Activated CD4-positive, alpha-beta T cell treated with anti-CD3 and anti-CD28 coated beads for 4 hours (primary cell): ENCODE measurements at regions not wholly inside any gene's neighbourhood (a gene's known extent, or its start where the extent isn't known, plus 50 kb on each side); places are given as distances from the start of the nearest gene placed in this dataset.

Experiments used
- DNase-seq, 2 donors: peaks; one replicate each; pipeline ENCODE4 v3.0.0-alpha.2; 2020

DNA sequence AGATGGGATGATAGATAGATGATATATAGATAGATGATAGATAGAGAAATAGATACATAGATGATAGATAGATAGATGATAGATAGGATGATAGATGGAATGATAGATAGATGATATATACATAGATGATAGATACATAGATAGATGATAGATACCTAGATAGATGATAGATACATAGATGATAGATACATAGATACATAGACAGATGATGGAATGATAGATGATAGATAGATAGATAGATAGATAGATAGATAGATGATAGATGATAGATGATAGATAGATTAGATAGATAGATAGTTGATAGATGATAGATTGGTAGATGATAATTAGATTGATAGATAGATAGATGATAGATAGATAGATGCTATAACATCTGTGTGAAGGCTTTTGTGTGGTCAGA lies 201.7 kb upstream of the RAB4A start:
- DNase-seq, result no peak

DNA sequence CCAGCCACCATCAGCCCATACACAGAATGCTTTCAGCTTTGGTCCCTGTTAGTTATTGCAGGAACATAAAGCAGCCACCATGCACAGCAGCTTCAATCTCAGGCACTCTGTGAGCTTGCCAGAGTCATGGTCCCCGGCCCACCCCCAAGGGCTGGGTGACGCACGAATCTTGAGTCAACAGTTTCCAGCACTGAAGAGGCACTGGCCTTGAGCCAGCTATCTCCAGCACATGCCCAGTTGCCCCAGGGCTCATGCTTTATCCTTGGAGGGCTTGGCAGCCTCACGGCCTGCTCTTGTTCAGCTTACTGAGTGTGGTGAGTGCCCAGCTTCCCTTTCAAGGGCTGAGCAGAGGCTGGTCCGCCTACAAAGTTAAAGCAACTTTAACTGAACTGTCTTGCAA lies 200.7 kb upstream of the RAB4A start:
- DNase-seq, result no peak

DNA sequence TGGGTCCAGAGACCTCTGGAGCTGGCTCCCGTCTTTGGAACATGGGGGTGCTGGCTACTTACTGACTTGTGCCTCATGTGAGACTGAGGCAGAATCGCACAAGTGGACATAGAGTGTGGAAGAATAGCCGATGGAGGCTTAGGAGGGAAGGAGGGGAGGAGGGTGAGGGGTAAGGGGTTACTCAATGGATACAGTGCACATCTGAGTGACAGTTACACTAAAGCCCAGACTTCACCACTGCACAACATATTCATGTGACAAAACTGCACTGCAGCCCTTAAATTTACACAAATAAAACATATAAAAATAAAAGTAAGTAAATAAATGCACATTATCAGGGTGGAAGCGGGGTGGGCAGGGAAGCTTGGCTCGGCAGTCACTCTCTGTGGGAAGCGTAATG lies 197.7 kb upstream of the RAB4A start:
- no peak for DNase-seq

DNA sequence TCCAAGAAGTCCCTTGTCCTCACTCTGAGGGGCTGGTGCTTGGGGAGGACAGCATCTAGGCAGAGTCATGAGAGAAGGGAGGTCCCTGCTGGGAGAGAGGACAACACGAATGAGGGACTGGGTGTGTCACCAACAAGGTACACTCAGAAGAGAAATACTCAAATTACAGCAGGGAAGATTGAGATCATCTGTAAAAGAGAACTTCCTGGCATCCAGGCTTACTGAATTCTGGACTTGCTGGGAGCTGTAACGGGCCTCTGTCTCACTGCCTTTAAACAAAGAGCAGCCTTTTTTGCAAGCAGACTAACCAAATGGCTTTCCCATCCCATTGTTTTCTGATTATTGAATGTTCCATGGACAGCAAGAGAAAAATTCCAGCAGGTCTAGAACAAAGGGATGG lies 195.7 kb upstream of the RAB4A start:
- no peak for DNase-seq

DNA sequence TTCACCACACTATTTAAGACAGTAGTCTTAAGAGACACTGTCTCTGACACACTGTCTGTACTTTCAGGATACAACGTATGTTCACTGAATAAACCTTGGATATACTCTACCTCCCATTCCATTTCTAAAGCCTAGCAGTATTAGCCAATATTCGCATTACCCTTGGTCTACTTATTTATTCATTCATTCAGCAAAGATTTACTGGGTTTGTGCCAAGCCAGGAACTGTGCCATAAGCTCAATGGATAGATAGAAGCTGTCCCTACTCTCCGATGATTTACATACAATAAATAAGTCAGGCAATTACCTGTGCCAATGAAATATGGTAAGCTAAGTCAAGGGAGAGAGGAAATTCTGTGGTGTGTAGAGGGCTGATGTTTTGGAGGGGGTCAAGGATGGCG lies 195.2 kb upstream of the RAB4A start:
- DNase-seq, result no peak

DNA sequence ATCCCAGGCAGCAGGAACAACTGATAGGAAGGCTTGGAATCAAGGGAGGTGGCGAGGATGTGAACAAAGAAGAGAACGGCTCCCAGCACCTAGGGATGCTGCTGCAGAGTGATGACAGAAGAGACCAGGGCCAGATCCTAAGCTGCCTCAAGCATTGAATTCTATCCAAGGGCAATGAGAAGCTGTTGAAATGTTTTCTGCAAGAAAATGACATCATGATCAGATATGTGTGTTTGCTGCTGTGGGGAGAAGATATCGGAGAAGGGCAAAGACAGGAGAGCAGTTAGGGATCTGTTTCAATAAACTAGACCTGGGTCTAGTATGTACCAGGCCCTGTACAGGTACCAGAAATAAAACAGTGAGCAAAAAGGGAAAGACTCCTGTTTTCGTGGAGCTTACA lies 194.7 kb upstream of the RAB4A start:
- no peak for DNase-seq

DNA sequence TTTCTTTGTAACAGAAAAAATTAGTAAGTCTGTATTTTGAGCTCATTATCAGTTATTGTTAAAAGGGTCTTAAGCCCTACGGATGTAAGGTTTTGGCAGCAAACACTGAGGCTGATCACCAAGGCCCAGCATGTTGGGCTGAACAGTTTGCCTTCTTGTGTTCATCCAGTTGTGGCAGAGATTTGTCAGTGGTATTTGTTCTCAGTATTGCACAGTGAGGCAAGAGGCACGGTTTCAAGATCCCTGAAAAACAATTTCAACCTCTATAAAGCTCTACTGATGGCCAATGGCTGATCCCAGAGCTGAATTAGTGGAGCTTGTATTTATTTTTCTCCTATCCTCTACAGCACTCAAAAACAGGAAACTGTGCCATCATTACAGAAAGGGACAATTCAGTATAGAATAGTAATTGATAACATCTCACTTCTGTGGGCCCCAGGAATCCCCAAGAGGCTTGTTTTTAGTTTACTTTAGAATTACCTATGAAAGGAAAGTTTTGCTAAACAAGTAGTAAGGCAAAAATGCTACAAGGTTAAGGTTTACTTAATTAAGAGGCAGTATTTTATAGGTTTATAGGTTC lies 191.8 kb upstream of the RAB4A start:
- no peak for DNase-seq

DNA sequence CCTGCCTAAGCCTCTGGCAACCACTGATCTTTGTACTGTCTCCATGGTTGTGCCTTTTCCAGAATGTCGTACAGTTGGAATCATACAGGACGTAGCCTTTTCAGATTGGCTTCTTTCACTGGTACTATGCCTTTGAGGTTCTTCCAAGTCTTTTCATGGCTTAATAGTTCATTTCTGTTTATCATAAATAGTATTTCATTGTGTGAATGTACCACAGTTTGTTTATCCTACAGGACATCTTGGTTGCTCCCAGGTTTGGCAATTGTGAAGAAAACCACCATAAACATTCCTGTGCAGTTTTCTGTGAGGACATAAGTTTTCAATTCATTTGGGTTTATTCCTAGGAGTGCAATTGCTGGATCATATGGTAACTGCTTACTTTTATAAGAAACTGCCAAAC lies 190.6 kb upstream of the RAB4A start:
- no peak for DNase-seq

DNA sequence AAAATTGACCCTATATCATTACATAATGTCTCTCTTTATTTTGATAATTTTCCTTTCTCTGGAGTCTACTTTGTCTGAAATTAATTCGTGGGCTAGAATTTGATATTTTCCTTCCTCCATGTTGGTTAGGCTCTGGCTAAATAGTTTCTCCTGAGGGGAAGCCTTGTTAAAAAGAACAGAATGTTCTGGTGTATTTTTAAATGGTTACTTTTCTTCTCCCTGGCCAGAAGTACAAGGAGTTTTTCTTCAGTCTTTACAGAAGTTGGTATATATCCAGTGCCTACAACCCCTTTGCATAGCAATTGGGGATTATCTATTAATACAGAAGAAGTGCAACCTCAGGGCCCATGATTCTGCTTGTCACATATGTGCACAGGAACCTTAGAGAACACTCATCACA lies 185.6 kb upstream of the RAB4A start:
- no peak for DNase-seq

DNA sequence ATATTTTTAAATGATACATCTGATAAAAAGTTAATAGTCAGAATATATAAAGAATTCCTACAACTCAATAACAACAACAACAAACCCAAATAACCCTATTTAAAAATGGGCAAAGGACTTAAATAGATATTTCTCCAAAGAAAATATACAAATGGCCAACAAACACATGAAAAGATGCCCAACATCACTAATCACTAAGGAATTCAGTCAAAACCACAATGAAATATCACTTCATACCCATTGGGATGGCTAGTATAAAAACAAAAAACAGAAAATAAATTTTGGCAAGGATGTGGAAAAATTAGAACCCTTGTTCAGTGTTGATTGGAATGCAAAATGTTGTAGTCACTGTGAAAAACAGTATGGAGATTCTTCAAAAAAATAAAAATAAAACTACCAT lies 184.8 kb upstream of the RAB4A start:
- no peak for DNase-seq

DNA sequence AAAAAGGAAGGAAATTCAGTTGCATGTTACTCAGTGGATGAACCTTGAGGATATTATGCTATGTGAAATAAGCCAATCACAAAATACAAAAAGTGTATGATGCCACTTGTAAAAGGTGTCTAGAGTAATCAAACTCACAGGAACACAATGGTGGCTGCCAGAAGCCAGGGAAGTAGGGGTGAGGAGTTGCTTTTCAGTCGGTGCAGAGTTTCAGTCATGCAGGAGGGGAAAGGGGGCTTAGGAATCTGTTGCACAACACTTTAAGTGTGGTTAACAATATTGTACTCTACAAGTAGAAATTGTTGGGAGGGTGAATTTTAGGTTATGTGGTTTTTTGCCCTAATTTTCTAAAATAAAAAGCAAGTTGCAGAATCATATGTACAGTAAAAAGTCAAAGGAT lies 184.2 kb upstream of the RAB4A start:
- no peak for DNase-seq

DNA sequence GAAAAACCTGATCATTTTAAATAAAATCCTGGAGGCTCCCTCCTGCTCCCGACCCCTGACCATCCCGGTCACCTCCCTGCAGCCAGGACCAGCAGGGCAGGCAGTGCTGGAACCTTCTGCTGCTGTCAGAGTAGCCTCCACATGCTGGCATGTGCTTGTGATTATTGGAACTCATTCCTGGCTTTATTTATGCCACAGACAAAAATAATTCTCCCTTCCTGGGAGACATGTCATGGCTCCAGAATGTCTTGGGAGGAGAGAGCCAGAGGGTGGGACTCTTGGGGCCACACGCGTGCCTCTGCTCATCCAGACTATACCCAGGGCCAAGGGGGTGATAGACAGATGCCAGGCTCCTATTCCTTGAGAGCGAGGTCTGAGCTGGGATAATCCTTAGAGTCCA lies 183.6 kb upstream of the RAB4A start:
- DNase-seq, result no peak

DNA sequence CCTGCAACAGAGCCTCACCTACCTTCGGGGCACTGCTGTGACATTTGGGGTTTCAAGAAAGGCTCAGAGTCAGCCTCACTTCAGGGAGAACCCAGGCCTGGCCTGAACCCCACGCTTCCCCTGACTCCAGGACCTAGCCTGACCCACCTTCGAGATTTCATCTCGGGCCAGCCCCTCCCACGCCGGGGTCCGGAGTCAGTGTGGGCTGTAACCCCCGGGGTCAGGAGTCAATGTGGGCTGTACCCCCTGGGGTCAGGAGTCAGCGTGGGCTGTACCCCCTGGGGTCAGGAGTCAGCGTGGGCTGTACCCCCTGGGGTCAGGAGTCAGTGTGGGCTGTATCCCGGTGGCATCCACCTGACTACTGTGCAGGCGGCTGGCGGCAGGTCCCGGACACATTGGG lies 183.0 kb upstream of the RAB4A start:
- DNase-seq, result no peak

DNA sequence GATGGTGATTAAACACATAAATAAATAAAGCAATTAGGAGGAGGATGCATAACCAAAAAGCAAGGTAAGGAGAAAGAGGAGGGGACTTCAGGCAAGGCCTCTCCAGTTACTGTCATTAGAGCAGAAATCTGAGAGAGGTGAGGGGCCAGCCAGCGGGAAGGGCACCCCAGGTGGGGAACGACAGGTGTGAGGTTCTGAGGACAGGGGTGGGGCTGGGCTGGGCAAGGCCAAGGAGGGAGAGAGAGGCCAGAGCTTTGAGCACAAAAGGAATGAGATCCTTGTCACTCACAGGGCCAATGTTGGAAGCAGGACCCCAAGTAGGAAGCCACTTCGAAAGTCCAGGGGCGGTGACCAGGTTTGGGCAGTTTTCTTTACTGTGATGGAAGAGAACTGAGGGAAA lies 182.2 kb upstream of the RAB4A start:
- no peak for DNase-seq

DNA sequence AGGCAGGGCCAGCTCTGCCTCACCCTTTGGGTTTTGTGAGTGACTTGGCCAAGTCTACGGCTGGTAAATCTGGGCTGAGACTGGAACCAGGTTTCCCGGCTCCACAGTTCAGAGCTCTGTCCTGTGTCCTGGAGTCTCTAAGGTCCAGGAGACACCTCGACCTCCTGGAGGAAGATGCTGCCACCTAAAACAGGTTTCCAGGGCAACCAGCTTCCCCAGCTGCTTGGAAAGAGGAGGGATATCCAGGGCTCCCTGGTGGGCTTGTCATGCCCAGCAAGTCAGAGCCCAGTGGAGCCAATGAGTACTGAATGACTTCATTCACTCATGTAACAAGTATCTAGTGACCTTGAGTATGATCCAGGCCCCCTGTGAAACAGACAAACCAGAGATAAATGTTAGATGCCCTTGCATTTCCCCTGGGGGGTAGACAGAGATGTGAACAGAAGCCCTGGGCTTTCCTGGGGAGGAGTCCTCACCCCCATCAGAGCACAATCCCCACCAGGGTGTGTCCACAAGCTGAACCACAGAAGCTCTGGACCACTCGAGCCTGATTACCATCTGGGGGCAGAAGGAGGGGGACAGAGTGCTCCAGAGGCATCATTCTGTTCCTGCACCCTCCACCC lies 181.2 kb upstream of the RAB4A start:
- DNase-seq, result no peak

DNA sequence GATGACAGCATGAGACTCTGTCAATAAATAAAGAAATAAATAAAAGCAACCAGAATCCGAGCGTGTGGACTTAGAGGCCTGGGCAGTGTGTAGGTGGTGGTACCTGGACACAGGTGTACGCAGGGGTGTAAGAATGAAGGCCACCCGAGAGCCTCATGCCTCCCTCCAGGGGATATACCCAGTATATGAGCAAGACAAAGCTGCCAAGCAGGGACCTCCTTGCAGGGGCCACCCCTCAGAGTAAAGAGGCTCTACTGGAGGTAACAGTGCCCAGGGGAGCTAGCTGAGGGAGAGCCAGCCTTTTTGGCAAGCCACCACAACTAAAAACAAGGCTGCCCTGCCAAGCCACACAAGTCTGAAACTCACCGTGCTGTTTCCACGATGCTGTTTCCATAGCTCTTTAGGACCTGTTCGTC lies 179.2 kb upstream of the RAB4A start:
- DNase-seq, result no peak

DNA sequence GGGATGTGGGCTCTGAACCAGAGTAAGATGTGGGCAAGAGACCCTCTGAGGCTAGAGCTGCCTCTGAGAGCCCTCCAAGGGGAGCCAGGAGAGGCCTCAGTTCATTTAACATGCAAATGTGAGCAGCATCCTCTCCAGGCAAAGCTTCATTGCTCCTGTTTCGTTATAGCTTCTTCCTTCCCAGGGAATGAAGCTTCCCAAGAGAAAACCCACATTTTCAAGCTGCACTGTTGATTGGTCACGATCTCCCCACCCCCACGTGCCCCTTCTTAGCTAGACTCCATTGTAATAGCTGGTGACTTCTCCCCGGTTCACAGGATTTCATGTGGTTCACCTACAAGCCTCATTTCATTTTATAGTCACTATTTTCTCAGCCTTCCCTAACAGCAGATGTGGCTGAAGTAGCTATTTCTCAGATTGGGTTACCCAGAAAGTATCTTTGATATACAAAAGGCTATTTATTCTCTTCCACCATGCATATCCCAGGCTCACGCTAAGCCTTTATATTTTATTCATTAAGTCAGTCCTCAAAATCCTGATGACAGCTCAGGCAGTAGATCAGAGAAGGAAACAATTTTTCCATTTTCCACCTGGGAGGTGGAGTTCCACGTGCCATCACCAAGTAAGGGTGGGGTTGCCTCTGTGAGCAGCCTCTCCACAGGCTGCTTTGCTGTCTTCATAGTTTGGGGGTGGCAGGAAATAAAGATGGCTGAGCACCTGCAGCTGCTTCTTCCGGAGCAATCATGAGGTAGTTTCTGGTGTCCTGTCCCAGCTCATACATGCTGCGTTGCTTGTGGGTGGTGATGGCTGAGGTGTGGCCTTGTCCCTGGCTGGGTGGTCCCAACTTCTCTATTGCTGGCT lies 178.3 kb upstream of the RAB4A start:
- no peak for DNase-seq

DNA sequence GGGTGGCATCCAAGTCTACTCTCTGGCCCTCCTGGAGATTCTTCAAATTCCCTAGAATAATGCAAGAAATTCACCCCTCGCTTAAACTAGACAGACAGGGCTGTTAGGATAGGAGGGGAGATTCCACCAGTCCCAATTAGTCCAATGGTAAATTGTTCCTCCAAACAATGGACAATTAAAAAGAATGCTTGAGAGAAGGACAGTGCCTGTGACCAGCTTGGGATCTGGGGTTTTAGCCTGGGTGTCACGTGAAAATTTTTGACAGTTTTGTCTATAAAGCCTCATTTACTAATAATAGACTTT lies 177.7 kb upstream of the RAB4A start:
- DNase-seq, result no peak

DNA sequence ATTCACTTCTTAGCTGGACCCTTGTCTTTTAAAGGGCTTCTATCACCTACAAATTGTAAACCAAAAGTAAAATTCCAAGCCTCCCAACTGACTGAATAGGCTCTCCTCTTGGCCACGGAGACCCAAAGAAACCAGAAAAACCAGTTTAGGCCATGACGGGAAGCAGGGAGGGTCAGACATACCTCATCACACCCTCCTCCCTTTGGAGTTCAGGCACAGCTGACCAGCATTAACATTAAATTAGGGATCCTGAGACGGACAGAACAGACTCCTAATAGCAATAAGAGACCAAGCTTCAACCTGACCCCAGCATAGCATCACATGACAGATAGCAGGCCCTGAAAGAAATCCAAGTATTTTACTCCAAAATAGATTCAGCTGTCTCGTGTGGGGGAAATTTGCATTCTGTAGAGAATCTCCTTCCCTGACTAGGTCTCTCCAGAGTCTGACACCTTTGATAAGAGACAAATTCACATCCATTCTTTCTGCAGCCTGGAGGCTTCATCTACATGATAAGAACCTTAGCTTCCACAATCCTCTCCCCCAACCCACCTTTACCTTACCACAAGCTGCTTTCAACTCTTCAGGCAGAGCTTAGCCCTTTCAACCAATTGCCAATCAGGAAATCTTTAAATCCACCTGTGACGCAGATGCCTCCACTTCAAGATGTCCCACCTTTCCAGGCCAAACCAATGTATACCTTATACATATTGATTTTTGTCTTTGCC lies 177.1 kb upstream of the RAB4A start:
- DNase-seq, result no peak

DNA sequence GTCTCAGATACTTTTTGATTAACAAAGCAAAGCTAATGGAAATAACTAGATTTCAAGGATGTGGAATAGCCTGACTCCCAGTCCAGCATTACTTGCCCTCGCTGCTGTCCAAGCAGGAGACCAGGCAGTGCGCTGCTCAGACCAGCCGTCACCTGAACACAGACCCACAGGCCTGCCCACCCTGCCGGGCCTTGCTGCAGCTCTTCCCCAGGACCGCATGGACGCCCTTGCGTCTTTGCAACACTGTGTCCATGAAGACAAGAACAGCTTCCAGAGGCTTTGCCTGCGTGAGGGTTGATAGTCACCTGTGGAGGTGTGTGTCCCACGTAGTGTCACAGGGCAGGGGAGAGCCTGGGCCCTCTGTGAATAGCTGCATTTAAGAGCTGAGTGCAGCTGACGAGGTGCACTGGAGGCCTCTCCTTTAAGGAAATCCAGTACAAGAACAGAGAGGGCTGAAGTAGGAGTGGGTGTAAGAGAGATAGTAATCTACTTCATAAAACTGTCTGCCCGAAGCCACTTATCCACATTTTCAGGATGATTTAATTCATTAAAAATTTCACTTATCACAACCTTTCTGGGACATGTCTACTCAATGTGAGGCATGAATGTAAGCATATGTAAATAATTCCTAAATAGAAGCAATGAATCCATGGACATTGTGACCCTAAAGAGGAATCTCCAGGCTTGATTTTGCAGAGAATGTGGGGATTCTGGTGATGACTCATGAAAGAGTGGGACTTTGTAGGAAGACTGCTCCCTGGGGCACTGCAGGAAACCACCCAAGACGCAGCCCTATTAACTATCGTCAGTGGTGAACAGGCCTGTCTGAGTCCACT lies 176.2 kb upstream of the RAB4A start:
- no peak for DNase-seq

DNA sequence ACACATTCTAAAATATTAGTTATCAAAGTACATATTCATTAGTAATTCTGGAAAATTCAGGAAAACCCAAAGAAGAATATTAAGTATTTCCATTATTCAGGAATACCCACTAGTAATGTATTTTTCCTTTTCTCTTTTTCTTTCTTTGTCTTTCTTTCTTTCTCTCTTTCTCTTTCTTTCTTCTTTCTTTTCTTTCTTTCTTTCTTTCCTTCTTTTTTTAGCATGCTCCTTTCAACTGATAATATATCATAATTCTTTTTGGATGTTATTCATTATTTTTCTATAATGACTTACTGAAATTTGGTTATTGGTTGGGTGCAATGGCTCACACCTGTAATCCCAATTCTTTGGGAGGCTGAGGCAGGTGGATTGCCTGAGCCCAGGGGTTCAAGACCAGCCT lies 175.6 kb upstream of the RAB4A start:
- no peak for DNase-seq

DNA sequence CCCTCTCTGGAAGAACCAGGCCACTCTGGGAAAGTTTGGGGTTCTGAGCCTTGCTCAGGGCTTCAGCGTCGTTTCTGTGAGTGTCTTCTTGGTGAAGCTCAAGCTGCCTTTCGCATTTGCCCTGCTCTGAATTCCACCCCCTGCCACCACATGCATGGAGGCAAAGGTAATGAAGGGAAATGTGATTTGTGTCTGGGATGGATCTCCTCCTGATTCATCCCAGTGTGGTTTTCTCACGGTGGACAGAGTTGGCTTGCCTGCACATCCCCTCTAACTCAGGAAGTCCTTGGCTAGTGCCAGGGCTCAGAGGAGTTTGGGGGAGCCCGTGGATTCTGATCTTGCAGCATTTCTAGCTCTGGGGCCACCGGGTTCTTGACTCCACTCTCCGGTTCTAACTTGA lies 173.6 kb upstream of the RAB4A start:
- no peak for DNase-seq

DNA sequence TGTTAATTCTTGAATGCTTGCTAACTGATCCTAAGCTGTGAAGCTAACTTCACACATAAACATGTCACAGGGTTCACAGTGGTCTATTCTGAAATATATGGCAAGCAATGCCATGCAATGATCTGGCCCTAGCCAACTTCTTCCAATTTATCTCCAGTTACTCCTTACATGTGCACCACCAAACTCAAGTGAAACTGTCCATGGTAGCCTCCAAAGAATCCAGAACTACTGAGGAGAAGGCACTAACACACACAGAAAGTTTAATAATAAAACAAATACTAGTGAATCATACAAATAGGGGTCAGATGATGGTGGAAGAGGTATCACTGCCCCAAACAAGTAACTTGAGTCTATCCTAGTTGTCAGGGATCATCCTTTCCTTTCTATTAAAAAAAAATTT lies 172.6 kb upstream of the RAB4A start:
- DNase-seq, result no peak
